Inferior parietal cortex (tissue), 1 donor: ENCODE measurements at regions not wholly inside any gene's neighbourhood (a gene's known extent, or its start where the extent isn't known, plus 50 kb on each side); places are given as distances from the start of the nearest gene placed in this dataset.
"Not testable (repeated sequence)": the region's sequence is repeated elsewhere in the genome, so short reads cannot be mapped to it uniquely, and the experiment has no call there.

Source experiments
- DNase-seq: peaks from one replicate; pipeline ENCODE4 v3.0.0-alpha.2; 2016; ENCODE audit errors: extremely low spot score

DNA sequence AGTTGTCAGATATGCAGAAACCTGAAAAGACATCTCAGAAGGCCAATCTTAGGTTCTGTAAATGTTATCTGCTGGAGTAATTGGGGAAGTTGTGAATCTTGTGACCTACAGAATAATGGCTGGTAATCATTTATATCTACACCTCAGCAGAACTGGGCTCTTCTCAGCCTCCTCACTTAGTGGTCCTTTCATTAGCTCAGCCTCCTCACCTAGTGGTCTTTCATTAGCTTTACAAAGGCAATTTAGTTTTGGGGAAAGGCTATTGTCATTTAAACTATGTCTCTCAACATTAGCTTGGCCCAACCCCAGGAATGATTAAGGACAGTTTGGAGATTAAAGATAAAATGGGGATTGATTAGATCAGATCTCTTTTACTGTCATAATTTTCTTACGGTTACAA is 284.2 kb upstream of the SGCD start:
- peak; percentile 0 for DNase-seq

DNA sequence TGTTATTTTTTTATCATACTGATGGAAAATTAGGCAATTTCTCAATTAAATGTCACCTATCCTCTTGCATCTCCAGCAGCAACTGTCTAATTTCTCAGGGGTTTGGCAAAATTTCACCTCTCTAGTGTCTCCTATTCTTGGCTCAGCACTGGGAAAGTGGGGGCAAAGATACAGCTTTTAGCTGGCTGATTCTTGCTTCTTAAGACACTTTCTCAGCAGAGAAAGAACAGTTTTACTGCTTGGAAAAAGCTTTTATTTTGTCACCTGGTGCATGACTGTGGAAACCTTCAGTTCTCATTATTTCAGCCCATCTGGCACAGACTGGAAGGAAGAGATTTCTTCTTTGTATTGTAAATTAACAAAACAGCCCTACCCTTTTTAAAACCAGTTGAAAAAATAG is 283.6 kb upstream of the SGCD start:
- DNase-seq, result peak; percentile 6

DNA sequence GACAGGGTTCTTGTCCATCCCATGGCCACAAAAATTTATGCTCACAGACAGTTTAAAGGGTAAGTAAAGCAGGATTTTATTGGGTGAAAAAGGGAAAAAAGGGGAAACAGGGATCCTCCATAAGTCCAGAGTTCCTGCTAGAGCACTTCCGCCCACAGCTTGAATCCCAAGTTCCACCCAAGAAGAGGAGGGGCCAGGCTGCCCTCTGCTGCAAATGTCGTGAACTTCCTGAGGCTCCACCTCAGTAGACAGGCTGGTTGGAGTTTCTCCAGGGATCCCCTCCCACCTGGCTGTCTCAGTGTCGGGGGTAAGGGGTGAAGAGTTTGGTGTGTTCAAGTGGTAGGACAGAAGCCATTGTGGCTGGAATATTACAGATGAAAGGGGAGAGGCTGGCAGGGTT is 275.0 kb upstream of the SGCD start:
- no peak for DNase-seq

DNA sequence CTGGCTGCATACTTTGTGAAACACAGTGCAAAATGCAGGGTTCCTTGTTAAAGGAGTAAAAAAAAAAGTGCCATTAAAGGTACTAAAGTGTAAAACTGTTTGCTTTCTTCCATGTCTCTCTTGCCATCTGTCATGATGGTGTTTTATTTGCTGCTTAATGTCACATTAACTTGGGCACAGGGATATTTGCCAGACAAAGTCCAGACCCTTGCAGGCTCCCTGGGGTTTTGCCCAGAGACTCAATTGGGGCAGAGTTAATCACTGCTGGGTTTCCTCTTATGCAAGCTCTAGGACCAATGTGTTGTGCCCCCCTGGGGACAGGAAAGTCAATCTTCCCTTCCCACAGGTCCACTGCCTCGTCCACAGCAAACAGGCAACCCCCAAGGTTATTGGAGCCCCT is 274.3 kb upstream of the SGCD start:
- no peak for DNase-seq

DNA sequence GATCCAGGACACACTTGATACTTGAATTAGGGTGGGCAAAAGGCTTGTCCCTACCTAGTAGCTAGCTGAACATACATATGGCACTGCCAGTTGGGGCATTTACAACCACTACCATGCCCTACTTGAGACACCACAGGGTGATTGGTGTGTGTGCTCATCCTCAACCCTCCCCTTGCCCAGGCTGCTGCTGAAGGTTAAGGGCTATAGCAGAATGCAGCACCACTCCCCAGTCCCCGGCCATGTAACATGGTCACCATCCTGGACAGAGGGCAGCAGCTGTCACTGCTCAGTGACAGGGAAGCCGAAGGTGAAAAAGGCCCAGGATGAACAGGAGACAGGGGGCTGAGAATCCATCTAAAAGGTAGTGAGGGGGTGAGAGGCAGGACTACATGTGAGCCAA is 273.9 kb upstream of the SGCD start:
- no peak for DNase-seq

DNA sequence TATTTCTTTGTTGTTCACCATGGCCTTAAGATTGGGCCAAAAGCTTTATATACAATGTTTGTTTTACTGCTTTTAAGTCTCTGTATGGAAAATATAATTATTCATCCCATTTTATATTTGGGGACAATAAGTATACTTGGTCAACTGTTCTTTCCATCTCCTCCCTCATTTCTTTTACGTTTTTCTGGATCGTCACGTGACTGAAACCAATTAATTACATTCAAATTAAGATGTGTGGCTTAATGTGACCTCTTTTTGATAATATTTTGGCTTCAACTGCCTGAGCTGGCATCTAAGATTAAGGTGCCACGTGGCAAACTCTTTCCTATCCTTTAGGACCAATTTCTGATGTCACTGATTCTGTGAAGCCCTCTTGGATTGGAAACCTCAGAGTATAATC is 250.1 kb upstream of the SGCD start:
- DNase-seq, result no peak

DNA sequence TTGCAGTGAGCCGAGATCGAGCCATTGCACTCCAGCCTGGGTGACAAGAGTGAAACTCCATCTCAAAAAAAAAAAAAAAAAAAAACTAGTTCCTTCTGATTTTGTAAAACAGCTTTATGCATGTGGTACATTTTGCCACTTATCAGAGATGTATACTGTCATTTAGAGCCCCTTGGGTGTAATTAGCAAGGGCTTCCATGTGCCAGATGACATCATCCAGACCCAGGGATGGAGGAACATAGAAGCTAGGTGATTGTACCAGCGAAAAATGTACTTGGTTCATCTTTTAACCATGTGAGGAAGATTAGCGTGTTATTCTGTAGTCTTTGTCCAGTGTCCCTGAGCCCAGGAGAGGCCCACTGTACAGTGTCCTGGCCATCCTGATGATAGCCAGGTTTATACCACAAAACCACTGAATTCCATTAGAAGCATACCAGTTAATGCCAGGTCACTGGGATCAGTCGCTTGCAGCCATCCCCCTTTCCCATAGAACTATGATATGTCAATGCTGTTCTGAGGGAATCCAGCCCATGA is 239.3 kb upstream of the SGCD start:
- no peak for DNase-seq

DNA sequence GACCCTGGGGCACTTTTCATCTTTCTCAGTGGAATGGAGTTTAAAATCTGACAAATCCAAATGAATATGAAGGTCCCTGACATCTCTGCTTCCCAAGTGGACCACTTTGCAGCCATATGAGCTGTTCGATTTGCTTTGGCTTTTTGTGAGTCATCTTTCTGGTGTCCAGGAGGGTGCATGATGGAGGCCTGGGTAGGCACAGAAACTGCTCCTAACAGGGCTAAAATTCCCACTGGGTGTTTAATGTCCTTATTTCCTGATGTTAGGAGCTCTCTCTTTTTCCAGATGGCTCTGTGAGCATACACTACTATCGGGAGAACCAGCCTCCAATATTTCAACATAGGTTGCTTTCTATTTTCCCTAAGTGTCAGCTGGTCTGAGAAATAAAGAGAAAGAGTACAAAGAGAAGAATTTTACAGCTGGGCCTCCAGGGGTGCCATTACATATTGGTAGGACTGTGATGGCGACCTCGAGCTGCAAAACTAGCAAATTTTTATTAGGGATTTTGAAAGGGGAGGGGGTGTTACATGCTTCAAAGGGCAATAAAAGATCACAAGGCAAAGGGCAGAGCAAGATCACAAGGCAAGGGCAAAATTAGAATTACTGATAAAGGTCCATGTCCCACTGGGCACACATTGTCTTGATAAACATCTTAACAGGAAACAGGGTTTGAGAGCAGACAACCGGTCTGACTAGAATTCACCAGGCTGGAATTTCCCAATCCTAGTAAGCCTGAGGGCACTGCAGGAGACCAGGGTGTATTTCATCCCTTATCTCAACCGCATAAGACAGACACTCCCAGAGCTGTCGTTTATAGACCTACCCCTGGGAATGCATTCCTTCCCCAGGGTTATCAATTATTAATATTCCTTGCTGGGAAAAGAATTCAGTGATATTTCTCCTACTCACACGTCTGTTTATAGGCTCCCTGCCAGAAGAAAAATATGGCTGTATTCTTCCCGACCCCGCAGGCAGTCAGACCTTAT is 236.7 kb upstream of the SGCD start:
- not testable (repeated sequence) for DNase-seq

DNA sequence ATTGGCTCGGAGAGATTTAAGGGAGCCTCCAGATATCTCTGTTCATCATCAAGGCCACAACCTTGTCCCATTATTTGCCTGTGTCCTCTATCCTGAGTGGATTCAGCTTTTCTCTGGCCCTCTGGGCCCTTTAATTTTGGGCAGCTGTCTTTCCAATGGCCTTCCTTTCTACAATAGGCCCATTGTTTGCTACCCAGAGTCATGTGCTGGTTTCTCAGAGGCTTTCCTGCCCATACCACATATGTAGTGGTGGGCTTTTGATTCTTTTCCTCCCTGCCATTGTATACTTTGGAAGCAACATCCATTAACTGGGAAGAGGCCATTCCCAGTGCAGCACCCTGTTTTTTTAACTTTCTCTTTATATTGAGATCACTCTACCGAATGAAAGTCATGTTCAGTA is 233.9 kb upstream of the SGCD start:
- DNase-seq, result peak; percentile 29

DNA sequence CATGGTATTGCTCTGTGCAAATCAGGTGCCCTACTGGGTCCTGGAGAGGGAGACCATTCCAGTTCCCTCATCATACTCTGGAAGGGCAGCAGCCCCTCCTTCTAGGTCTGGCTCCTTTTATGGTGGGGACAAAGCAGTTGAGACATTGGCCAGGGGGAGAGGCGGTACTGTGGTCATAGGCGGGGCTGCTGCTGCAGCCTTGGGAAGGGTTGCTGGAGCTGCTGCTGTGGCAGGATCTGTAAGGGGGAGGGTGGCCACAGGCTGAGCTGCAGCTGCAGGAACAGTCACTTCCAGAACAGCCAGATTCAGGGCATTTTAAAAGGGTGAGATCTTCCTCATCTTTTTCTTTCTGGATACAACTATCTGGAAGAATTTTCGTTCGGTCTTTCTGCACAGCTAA is 233.0 kb upstream of the SGCD start:
- peak; percentile 30 for DNase-seq

DNA sequence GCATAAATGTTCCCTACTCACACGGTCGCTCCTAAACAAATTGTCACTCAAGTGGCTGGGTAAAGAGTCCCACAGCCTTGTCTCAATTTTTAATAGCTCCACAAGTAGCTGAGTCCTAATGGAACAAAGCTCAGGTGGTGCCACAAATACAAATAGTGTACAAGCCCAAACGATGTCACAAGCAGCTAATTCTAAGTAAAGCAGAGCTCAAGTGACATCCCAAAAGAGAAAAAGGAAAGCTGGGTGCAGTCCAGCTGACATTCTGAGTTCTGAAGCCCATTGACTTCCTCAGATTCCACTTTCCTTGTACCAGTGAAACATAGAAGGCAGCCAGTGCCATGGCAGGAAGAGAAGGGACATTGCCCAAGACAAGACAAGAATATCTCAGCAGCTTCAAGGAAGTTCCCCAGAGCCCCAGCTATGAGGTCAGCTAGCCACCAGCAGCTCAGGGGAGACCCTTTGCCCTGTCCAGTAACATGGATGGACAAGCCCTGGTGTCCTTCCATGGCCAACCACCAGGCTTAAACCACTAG is 231.2 kb upstream of the SGCD start:
- no peak for DNase-seq

DNA sequence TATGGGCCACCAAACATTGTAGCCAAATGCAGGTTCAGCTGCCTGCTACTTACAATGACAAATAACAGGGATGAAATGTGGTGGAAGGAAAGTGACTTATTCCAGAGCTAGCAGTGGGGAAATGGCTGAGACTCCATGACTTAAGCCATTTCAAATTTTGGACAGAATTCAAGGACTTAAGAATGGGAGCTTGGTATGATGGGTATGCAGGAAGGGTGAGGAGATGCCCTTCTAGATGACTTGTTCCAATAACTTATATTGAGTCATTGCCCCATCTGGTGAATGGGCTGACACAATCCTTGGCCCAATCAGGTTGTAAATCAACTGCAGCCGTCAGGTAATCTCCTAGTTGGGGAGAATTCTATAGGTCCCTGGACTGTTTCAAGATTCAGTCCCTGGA is 230.7 kb upstream of the SGCD start:
- DNase-seq, result no peak

DNA sequence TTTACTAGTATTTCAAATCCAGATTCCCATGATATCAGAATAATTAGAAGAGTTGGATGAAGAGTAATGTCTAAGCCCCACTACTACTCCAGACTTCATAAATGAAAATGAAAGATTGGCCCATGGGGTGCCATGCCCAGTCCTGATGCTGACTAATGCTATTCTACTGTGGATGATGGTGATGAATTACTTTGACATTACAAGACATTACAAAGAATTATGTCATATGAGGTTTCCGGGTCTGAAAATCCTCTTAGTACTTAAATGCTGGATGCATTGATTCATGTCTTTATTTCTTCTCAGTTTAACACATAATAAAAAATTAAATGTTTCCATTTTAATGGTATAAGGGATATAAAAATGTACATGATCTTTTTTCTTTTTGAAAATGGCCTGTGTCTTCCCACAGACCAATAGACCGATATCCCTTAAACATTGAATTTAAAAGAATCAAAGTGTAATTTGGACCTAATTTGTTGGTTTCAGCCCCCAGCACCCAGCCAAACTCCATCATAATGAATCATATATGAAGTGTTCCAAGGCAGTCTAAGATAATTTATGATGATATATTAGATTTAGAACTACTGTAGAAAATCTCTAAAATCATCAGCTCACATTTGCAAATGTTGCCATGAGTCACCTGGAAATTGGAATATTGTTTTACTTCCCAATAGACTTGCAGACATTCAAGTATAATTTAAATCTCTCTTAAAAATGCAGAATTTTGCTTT is 223.6 kb upstream of the SGCD start:
- DNase-seq, result no peak

DNA sequence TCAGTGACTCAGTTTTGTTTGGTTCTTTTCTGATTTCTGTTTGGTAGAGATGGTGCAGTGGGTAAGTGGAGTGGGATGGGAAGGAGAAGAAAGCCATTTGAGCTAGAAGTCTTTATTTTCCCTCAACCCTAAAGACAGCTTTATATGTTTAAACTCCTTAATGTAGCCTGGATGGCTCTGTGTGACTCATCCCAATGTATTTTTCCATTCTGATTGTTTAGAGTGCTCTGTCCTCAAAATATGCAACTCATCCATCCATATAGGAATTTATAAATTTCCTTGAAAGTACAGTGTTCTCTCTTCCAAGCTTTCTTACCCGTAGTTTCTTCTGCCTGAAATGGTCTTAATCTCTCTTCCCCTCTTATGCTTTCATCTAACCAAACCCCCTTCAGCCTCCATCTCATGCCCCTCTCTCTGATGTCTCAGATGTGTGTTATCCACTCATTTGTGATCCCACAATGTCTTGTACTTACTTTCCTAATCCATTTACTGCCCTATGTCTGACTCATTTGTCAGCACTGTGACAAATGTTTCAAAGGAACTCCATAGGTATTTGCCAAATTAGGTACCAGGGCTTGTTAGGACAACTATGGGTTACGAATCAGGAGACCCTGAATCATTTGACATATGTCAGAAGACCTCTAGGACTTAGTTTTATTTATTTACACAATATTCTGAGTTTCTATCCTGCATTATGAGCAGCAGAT is 217.5 kb upstream of the SGCD start:
- no peak for DNase-seq

DNA sequence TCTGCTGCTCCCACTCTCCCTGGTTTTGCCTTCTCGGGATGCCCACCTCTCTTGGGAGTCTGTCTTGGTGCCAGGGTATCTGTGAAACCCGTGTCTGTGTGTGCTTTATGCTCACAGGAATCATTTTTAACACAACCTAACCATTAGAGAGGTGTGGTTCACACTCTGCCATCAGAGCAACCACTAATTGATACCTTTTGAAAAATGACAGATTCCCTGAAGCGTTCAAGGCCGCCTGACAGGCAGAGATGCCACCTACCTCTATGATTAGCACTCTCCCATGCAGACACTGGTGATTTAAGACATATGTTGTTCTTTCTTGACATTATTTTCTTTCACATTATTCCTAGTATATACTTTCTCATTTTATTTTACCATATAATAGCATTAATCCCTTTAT is 207.3 kb upstream of the SGCD start:
- DNase-seq, result no peak

DNA sequence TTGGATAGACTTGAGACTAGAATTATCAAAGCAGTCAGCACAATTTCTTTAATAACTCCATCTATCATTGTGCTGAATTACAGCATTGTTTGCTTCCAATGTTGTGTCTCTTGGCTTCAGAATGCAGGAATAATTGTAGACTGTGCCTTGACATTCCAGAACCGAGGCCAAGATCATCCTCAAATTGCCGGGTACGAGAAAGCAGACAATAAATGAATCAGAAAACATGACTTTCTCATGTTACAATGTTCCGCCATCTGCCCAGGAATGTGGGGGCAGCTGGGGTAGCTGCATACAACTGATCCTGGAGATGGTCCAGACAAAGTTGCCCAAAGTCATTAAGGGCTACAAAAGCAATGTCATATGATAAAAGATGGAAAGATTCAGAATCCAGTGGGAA is 206.2 kb upstream of the SGCD start:
- DNase-seq, result no peak

DNA sequence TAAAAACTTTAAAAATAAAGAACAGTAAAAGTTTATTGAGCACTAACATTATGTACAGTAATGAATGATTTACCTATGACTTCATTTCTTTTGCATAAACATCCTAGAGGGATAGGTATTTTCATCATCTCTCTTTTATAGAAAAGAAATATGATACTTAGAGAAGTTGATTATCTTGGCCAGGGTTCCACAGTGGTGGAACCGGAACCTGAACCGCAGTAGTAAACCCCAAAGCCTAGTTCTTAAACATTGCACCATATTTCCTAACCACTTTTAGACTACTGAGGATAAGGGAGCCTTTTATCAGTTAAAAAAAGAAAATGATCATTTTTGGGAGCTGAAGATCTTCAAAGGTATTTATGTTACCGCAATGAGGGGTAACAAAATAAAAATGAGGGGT is 205.7 kb upstream of the SGCD start:
- no peak for DNase-seq

DNA sequence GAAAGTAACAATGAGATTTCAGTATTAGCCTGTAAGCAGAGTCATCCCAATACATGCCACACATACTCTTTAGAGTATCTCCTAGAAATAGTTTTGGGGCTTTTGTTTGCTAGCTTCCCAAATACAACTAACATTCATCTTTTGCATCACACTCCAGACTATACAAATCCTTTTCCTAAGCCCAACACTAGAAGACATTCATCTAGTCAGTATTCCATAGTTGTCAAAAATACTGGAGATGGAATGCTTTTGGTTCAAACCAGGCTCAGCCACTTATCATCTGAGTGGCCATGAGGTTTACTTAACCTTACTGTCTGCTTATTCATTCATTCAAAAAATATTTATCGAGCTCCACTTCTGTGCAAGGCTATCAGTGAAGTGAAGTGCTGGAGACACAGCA is 205.1 kb upstream of the SGCD start:
- DNase-seq, result no peak

DNA sequence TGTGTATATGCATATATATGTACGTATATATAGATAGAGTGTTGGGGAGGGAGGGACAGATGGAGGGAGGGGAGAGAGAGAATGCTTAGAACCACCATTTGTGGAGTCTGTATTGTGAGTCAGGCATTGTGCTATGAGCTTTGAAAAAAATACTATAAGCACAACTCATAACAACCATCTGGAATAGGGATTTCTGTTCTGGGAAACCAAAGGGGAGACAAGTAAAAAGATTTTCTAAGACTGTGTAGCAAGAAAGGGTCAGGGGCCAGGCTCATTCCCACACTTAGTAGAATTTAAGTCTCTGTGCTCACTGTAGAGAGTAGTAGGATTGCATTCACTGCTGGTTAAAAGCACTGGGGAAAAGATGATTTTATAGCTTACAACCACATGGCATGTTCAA is 202.3 kb upstream of the SGCD start:
- no peak for DNase-seq

DNA sequence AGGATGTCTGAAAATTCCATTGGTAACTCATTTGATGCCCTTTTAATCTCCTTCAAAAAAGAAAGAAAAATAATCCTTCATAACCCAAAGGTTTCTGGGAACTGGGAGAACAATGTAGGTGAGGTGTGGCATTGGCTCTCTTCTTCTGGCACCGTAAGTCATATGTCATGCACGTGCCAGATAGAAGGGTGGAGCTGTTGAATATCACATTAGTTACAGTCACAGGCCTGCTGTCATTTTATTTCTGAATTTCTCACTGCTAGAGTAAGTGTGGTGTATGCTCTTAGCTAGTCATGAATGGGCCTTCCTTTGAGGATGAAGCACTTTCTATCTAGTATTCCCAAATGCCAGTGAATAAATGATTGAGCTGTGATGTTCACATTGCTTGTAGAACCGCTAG is 201.8 kb upstream of the SGCD start:
- DNase-seq, result no peak

DNA sequence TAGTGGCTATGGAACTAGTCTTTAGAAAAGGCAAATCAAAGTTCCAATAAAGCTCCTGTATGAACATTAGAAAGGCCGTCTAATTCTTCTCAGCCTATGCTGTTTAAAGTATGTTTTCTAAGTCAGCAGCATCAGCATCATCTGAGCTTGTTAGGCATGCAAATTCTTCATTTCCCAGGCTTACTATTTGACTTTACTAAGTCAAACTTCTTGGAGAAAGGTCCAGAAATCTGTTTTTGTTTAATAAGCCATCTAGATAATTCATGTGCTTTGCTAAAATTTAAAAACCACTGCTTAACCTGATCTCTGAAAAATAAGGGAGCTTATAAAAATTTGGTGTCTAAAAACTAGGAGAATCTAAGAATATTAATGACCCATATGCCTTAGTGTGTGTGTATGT is 200.2 kb upstream of the SGCD start:
- DNase-seq, result no peak

DNA sequence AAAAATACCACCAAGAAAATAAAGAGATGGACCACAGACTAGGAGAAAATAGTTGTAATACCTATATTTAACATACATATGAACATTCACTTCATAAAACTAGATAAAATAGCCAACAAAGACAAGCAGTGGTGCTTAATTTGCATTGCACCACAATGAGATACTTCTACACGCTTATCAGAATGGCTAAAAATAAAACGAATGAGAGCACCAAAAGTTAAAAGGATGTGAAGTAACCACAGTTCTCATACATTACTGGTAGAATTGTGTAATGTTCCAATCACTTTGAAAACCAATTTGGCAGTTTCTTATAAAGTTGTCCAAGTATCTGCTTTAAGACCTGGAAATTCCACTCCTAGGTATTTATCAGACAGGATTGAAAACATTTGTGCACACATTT is 198.9 kb upstream of the SGCD start:
- DNase-seq, result no peak
